Neutrophil (primary cell): ENCODE measurements at regions not wholly inside any gene's neighbourhood (a gene's known extent, or its start where the extent isn't known, plus 50 kb on each side); places are given as distances from the start of the nearest gene placed in this dataset.

Experiments
- H3K27ac ChIP-seq: fragments of 200-600 bp; sonication (generic); 2 replicates; pipeline ENCODE4 v1.5.1; 2016; ENCODE audit warnings: mild to moderate bottlenecking, moderate library complexity
- H3K27me3 ChIP-seq: fragments of 200-600 bp; sonication (generic); 2 replicates; pipeline ENCODE4 v1.6.0; 2016; ENCODE audit warnings: mild to moderate bottlenecking
- H3K36me3 ChIP-seq: fragments of 200-600 bp; sonication (generic); 2 replicates; pipeline ENCODE4 v1.5.1; 2017
- H3K4me1 ChIP-seq, 2 experiments: fragments of 200-600 bp in 1 of 2; sonication (generic) in 1 of 2; 1 replicate in 1 of 2; 2 replicates in 1 of 2; pipeline versions ENCODE4 v1.5.1 to v1.6.1; 2013 to 2016; ENCODE audit warnings: low read depth in 1 of 2, low read length in 1 of 2, mild to moderate bottlenecking in 1 of 2, moderate library complexity in 1 of 2; ENCODE audit not compliant: control insufficient read depth in 1 of 2, insufficient read depth in 1 of 2
- H3K4me3 ChIP-seq, 2 experiments: fragments of 200-600 bp in 1 of 2; sonication (generic) in 1 of 2; 1 replicate in 1 of 2; 2 replicates in 1 of 2; pipeline ENCODE4 v1.5.1; 2013 to 2016; ENCODE audit warnings: low read depth in 1 of 2, low read length in 1 of 2, mild to moderate bottlenecking in 1 of 2, moderate library complexity in 1 of 2
- H3K9me3 ChIP-seq: fragments of 200-600 bp; sonication (generic); 2 replicates; pipeline ENCODE4 v1.5.1; 2016
- TF ChIP-seq, protein P1 (sequence below): fragments of 200-600 bp; sonication (generic); IDR thresholded peaks from 2 replicates; pipeline ENCODE4 v1.5.1; 2016; ENCODE audit warnings: antibody characterized with exemption

- Histone ChIP-seq H3K4me1 (no peaks in the 10 kb centered on the region), H3K9me3 (no peaks in the 10 kb centered on the region), H3K27ac (no peak overlapping the region), H3K27me3 (no peaks in the 10 kb centered on the region), H3K4me3 (no peak overlapping the region), H3K36me3 (no peaks in the 10 kb centered on the region)
- TF ChIP-seq, protein P1, sequence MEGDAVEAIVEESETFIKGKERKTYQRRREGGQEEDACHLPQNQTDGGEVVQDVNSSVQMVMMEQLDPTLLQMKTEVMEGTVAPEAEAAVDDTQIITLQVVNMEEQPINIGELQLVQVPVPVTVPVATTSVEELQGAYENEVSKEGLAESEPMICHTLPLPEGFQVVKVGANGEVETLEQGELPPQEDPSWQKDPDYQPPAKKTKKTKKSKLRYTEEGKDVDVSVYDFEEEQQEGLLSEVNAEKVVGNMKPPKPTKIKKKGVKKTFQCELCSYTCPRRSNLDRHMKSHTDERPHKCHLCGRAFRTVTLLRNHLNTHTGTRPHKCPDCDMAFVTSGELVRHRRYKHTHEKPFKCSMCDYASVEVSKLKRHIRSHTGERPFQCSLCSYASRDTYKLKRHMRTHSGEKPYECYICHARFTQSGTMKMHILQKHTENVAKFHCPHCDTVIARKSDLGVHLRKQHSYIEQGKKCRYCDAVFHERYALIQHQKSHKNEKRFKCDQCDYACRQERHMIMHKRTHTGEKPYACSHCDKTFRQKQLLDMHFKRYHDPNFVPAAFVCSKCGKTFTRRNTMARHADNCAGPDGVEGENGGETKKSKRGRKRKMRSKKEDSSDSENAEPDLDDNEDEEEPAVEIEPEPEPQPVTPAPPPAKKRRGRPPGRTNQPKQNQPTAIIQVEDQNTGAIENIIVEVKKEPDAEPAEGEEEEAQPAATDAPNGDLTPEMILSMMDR: no peak
Measured at GRCh38 chr6:12348530-12349511, 58.7 kb downstream of the EDN1 start.

DNA sequence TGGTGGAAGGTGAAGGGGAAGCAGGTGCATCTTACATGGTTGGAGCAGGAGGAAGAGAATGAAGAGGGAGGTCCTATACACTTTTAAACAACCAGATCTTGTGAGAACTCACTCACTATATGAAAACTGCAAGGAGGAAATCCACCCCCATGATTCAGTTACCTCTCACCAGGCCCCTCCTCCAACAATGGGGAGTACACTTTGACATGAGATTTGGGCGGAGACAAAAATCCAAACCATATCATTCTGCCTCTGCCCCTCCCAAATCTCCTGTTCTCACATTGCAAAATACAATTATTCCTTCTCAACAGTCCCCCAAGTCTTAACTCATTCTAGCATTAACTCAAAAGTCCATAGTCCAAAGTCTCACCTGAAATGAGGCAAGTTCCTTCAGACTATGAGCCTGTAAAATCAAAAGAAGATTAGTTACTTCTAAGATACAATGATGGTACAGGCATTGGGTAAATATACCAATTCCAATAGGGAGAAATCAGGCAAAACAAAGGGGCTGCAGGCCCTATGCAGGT is 60.5 kb downstream of the EDN1 start:
- Histone ChIP-seq H3K36me3 (no peaks in the 10 kb centered on the region), H3K27ac (no peak overlapping the region), H3K9me3 (no peaks in the 10 kb centered on the region), H3K4me1 (no peaks in the 10 kb centered on the region), H3K4me3 (no peak overlapping the region), H3K27me3 (no peaks in the 10 kb centered on the region)
- TF ChIP-seq, protein P1: no peak

DNA sequence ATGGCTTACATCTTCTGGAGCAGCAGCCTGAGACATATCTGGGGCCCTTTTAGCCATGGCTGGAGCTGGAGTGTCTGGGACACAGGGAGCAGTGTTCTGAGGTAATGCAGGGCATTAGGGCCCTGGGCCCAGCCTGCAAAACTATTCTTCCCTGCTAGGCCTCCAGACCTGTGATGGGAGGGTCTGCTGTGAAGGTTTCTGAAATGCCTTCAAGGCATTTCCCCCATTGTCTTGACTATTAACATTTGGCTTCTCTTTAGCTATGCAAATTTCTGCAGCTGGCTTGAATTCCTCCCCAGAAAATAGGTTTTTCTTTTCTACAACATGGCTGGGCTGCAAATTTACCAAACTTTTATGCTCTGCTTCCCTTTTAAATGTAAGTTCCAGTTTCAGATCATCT is 61.5 kb downstream of the EDN1 start:
- TF ChIP-seq, protein P1: no peak
- no peaks in the 10 kb centered on the region for H3K27me3 ChIP-seq
- H3K9me3 ChIP-seq: no peaks in the 10 kb centered on the region
- H3K36me3 ChIP-seq: no peaks in the 10 kb centered on the region
- no peaks in the 10 kb centered on the region for H3K4me1 ChIP-seq
- no peak overlapping the region for H3K27ac ChIP-seq
- no peak overlapping the region for H3K4me3 ChIP-seq

DNA sequence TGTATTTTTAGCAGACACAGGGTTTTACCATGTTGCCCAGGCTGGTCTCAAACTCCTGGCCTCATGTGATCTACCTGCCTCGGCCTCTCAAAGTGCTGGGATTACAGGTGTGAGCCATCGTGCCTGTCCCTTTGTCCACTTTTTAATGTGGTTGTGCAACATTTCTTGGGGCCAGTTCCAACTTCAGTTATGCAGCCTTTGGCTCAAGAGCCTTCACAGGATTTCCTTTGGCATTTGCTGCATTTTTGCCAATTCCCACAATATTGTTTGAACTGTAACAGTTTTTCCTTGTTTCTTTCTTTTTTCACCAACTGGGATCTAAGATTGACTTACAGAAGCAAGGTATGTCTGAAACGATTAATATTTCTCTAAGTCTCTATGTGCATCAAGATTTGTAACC is 63.6 kb downstream of the EDN1 start:
- no peaks in the 10 kb centered on the region for H3K36me3 ChIP-seq
- H3K4me1 ChIP-seq: no peaks in the 10 kb centered on the region
- no peaks in the 10 kb centered on the region for H3K27me3 ChIP-seq
- TF ChIP-seq, protein P1: no peak
- H3K9me3 ChIP-seq: no peaks in the 10 kb centered on the region
- no peak overlapping the region for H3K4me3 ChIP-seq
- H3K27ac ChIP-seq: no peak overlapping the region

- H3K4me1 ChIP-seq: no peaks in the 10 kb centered on the region
- H3K27me3 ChIP-seq: no peaks in the 10 kb centered on the region
- H3K36me3 ChIP-seq: no peaks in the 10 kb centered on the region
- H3K27ac ChIP-seq: no peak overlapping the region
- no peaks in the 10 kb centered on the region for H3K9me3 ChIP-seq
- no peak overlapping the region for H3K4me3 ChIP-seq
- TF ChIP-seq, protein P1: no peak
Measured at GRCh38 chr6:12354499-12354898, 64.3 kb downstream of the EDN1 start.
